ENCODE measurements at regions not wholly inside any gene's neighbourhood (a gene's known extent, or its start where the extent isn't known, plus 50 kb on each side); places are given as distances from the start of the nearest gene placed in this dataset.

DNA sequence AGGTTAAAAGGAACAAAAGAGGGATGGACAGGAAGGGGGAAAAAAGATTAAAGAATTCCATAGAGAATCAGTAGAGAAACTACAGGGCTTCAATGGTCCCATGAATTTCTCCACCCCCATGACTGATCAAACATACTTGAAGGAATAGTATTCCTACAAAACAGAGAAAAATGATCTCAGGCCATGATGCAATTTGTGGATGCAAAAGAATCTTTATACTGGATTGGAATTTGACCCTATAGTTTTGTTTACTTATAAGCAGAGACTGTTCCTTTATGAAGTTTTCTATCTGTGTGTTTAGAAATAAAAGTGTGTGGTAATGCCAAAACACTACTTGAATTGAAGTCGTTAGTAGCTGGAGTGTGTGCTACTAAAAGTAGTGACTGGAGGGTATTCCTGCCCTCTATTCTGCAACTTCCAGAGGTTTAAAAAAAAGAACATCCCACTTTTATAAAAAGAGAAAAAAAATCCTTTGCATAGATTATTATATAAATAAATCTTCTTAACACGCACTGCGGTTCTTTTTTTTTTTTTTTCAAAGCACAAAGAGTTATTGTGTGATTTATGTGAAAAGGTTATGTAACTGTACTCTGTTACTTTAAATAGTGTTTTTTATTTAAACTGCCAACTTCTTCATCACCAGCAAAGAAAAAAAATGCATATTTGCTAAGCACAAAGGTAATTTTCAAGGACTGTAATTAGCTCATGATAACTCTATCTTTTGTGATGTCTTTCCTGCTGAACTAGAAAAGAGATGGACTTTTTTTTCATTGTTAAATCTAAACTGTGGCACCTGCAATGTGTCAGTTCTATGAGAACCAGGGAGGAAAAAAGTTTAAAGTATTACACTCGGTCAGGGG, 214.5 kb upstream of the CITED2 start:
- no peak for DNase-seq (ENCODE audit: low read depth, low spot score)

DNA sequence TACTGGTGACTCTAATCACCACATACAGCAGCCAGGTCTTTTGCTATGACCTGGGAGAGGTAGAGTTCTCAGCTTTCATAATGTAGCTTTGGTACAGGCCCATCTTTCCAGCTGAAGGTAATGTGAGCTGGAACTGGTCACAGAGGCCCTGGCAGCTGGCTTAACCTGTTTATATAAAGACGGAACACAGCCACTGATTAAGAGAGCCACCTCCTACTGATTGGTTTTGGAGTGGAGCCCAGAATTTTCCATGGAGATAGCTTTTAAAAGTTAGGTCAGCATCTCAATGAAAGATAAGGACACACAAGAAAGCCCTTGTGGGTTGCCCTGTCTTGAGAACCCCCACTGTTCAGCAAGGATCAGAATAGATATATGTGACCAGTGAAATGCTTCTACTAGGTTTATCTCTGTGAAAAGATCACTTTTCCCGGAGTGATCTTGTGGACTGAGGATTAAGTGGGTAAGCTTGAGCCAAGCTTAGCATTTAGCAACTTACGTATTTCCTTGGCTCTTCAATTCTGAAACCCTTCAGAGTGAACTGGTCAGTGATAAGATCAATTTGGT, 213.7 kb upstream of the CITED2 start:
- peak; percentile 53 for DNase-seq (ENCODE audit: low read depth, low spot score)

DNA sequence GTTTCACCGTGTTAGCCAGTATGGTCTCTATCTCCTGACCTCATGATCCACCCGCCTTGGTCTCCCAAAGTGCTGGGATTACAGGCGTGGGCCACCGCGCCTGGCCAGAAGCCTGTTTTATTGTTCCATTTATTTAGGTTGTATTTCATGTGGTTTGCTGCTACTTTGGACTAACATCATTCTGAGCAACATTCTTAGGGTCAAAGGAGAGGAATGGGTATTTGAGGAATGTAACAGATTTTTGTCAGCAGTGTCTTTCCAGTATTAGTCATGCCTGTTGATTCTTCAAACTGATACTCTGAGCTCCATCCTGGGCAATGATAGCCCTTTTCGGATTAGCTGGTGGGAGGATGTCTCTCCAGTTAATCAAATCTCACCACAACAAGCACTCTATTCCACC, 213.0 kb upstream of the CITED2 start:
- peak; percentile 57 for DNase-seq (ENCODE audit: low read depth, low spot score)

DNA sequence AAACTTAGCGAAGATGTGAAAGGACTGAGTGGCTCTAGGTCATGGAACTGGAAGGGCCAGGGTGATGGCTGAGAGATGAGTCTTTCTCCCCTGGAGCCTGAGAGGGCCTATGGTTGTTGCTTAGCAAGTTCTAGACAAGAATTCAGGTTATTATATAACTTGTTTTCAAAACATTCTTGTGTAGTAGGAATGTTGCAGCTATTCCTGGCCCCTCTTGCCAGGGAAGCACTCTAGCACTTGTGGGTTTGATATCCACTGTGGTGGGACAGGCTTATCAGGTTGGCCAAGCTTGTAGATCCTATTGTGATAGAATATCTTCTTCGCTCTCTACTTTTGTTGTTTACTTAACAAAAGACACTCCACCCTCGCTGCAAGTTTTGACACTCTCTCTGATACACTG, 211.8 kb upstream of the CITED2 start:
- peak; percentile 53 for DNase-seq (ENCODE audit: low read depth, low spot score)

DNA sequence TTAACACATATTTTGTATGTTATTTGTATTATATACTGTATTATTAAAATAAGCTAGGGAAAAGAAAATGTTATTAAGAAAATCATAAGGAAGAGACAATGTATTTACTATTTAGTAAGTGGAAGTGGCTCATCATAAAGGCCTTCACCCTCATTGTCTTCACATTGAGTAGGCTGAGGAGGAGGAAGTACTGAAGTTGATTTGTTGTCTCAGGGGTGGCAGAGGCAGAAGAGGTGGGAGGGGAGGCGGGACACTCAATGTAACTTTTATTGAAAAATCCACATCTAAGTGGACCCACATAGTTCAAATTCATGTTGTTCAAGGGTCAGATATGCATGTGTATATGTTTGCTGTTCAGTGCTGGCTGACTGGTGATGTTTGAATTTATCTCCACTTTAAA, 210.2 kb upstream of the CITED2 start:
- DNase-seq (ENCODE audit: low read depth, low spot score): no peak

DNA sequence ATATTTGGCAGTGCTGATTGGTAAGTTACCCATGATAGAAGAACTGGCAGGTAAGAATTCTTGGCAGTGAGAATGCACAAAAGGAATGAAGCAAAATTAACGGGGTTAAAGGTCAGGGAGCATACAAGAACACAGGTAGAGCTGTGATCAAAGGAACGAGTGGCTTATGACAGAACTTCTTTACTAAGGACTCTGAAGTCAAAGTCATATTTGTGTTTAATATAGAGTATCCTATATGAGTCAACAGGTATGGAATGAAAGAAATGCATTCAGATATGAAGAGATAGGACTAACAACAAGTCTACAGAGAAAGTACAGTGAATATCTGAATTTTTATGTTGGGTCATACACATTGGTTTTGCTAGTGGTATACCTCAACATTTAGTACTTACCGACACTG, 209.0 kb upstream of the CITED2 start:
- DNase-seq (ENCODE audit: low read depth, low spot score): no peak

DNA sequence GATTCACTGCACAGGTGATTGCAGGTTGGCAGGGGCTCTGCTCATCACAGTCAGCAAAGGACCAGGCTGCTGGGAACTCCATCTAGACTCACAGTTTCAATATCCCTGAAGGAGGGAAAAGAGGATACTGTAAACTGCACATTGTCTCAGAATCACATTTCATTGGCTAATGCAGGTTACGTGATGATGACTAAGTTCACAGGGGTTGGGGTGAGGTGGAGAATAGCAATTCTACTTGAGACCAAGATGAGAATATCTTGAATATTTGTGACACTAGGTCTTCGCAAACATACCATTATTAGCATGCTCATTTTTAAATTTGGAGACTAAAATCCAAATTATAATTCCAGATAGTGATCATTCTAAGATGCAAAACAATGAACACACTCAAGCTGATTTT, 208.5 kb upstream of the CITED2 start:
- no peak for DNase-seq (ENCODE audit: low read depth, low spot score)

DNA sequence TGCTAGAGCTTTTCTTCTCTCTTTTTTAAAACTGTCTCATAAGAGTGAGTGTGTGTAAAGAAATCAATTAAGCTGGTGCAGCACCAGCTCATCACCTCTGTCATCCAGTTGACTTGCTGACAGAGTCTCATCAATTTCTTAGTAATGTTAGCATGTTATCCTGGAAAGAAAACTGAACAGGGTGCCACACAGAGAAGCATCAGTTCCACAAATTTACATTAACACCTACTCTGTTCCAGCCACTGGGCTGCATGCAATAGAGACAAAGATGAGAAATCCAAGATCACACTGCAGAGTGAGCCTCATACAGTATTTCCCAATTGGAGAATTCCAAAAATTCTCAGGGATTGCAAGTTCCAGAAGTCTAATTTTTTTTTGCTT, 207.0 kb upstream of the CITED2 start:
- no peak for DNase-seq (ENCODE audit: low read depth, low spot score)

DNA sequence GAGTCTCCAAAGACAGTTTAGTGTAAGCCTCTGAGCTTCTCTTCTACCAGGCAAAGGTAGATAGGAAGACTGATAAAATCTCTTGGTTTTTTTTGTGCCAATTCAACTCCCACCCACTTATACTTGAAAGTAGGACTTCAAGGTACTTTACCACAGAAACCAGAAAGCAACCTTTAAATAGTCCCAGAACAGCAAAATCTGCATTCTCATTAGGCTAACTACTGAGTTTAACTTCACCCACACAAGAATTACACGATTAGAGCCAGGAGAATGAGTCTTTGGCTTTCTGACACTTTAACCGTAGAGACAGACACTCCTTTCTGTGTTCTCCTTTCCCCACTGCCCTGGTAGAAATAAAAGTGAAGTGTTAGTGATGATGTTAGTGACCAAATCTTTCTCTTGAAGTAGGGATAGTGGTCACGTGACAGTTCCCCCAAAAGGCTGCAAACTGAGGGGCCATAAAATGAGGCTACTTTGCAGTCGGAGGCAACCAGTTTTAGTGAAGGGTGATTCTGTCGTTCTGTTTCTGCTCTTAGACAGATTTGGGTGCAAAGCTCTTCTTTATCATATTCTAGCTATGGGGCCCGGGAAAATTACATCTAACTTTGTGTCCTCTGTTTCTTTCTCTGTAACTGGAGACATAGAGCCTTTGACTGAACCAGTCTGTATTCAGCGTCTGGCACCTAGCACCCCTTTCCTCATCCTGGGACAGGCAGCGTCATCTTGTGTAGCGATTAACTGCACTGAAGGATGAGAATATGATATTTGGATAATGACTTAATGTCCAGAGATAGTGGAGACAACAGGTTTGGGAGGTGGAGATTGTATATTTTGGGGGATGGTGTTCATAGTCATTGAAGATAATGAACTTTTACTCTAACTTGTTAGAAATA, 206.4 kb upstream of the CITED2 start:
- no peak for DNase-seq (ENCODE audit: low read depth, low spot score)

DNA sequence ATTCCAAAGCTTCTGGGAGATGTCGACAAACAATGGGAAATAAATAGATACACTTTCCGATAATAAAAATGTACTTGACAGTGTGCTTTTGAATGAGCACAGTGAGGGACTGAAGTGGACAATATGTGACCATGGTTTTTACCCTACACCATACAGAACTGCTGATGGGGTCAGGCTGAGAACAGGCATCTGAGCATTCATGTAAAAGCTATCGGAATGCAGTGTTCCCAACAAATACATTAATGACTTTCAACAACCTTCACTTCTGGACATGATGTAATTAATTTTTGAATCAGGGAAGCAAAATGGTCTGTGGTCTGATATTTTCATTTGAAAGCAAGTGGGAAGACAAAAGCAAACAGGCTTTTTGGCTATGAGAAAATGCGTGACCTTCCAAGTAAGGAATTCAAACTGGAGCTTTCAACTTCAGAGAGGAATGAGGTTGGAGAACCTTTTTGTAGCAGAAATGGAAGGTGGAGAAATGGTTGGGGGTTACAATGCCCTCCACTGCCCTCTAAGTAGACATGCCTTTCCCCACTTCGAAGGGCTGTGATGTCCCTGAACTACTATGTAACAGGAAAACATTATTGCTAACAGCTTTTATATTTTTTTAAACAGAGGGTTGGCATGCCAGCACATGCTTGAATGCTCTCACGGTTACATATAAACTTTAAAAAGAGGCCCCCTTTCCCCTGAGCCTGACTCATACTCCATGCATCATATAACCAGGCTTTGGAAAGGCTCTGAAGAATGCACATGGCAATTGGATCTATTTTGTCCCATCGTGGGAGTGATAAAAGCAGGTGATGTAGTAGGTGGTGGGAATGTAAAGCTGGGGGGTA, 203.5 kb upstream of the CITED2 start:
- DNase-seq (ENCODE audit: low read depth, low spot score): no peak

DNA sequence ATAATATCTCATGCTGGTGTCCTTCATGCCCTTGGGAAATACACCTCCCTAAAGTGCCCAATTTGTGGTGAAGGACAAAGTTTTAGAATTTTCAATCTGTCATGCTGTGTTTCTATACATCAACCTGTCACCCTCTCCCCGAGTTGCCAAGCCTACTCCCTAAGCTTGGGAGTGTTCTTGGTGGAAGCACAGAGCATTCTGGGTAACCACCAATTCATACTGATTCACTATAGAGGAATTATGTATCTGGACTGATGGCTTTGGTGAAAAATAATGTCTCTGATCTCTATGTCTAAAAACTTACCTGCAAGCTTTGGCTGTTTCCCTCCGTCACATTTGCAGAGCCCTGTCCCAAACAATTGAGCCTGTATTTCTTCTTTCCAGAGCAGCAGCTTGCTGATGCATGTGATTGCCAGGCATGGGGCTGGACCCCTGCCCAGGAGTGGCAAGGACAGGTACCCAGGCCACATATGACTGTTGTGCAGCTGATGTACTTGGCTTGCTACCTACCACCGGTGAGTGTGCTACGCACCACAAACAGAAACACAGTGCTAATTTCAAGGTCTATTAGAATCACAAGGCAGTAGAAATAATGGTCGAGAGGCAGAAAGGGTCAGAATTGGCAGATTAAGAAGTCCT, 202.8 kb upstream of the CITED2 start:
- no peak for DNase-seq (ENCODE audit: low read depth, low spot score)

DNA sequence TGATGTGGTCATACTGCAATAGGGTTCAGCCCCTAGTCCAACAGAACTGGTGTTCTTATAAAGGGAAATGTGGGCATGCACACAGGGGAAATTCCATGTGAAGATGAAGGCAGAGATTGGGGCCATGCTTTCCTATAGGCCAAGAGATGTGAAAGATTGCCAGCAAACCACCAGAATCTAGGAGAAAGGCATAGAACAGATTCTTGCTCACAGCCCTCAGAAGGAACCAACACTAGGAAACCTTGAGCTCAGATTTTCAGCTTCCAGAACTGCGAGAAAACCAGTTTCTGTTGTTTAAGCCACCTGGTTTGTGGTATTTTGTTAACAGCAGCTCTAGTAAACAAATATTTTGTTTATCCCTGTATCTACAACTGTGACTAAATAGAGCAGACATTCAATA, 197.6 kb upstream of the CITED2 start:
- DNase-seq (ENCODE audit: low read depth, low spot score): no peak

DNA sequence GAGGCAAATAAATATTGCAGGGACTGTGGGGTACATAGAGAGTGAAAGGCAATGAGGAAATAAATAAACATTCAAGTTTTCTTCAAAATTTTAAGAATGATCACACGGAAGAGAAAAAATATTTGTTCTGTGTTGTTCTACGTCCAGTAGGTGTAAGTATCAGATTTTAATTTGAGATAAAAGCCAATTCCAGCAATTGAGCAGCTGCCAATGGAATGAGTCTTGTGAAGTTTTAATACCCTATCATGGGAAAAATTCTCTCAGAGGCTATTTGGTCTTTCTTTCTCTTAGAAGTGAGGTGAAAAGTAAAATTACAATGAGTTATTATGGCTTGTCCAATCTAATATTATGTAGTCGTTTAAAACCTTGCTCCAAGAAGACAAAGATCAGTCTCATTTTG, 195.7 kb upstream of the CITED2 start:
- DNase-seq (ENCODE audit: low read depth, low spot score): no peak

DNA sequence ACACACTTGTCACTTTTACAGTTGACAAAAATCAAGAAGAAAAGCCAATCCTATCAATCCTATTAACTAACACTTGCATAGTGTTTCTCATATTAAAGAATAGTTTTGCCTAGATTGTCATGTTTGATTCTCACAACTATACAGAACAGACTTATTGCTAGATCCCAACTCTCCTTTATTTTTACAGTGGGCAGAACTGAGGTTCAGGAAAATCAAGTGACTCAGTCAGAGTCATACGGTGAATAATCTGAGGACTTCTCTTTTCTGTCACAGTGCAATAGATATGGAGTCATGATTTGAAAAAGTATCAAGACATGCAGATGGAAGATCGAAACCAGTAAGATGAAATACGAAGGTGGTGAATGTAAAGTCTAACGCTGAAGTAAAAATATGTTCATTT, 195.1 kb upstream of the CITED2 start:
- DNase-seq (ENCODE audit: low read depth, low spot score): no peak

DNA sequence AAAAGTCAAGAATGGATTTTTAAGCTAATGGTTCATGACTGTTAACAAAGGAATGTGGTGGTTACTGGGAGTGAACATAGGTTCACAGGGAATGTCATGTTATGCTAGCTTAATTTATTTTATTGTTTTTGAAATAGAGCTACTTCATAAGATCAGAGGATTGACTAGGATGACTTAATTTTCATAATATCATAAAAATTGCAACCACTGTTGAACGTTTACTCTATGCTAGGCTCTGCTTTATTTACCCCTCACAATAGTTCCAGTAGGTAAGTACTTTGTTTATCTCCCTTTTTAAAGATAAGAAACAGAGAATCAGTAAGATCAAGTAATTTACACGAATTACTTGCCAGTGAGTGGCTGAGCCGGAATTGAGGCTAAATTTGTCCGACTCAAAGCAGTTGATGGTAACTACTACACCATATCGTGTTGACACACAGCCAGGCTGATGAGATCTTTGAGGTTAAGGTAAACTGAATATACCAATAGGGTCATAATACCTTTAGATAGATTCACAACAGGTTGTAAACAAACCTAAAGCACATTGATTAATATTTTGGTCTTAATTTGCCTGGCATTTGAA, 194.6 kb upstream of the CITED2 start:
- no peak for DNase-seq (ENCODE audit: low read depth, low spot score)

DNA sequence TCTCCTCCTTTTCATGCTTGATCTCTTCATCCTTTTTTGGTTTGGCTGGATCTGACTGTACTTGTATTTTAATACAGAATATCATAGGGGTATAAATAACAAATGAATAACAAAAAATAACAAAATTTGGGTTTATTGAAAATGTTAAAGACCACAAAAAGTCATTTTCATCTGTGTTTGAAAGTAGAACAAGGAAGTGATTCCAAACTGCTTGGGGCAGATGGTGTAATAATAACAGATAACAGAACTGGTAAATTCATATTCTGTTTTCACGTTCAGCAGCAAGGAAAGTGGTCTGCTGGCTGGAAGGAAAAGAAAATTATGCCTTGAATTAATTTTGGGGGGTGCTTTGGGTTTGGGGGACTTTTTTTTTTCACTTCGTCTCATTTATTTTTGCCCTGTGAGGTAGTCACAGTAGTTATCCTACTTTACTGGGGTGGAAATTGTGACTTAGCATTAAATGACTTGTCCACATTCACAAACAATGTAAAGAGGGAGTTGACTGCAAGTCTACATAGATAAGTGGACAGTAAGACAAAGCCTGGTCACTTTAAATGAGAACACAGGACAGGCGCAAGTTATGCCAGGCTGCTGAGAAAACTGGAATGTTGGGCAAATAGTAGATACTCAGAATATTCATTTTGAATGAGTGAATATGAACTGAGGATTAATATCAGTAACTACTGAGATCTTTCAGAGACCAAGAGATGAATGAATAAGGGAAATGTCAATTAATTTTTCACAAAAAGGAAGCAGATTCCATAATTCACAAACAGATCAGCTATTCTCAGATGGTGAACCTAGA, 193.9 kb upstream of the CITED2 start:
- no peak for DNase-seq (ENCODE audit: low read depth, low spot score)

DNA sequence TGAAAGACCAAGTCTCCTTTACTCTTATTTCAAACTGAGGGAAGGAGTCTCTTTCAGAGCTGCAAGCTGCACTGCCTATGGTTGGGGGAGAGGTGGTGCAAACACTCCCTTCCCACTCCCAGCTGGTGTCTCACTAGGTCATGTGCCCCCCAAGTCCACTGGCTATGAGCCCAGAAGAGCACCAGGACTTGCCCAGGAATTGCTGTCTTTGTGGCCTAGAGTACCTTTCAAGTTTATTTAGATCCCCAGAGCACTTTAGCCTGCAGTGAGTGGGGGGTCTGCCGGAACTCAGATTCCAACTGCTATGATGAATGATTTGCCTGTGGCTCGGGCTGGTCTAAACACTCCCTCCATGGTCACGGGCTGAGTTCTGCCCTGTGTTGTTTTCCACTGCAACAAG, 192.6 kb upstream of the CITED2 start:
- DNase-seq (ENCODE audit: low read depth, low spot score): no peak

DNA sequence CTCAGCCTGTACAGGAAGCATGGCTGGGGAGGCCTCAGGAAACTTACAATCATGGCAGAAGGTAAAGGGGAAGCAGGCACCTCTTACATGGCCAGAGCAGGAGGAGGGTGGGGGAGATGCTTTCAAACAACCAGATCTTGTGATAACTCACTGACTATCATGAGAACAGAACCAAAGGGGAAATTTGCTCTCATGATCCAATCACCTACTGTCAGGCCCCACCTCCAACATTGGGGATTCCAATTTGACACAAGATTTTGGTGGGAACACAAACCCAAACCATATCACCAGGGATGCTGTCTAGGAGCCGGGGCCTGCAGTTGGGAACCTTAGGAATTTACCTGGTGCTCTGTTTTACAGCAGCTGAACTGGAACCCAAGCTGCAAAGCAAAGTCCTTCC, 191.1 kb upstream of the CITED2 start:
- DNase-seq (ENCODE audit: low read depth, low spot score): peak; percentile 27

DNA sequence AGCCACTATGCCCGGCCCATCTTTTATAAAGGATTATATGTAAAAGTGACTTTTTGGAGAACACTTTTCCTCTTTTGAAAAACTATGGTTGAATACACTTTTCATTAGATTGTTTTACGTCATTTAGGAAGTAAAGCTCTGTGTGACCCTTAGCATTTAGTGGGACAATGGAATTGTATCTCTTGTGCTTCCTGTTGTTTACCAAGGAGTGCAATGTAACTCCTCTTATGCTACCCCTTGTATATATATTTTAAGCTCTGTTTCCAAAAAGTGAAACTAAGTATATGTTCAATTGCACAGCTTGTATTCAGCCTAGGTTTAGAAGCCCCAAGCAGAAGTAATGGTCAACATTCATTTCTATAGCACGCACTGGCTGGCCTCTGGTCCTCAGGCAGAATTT, 183.1 kb upstream of the CITED2 start:
- no peak for DNase-seq (ENCODE audit: low read depth, low spot score)

DNA sequence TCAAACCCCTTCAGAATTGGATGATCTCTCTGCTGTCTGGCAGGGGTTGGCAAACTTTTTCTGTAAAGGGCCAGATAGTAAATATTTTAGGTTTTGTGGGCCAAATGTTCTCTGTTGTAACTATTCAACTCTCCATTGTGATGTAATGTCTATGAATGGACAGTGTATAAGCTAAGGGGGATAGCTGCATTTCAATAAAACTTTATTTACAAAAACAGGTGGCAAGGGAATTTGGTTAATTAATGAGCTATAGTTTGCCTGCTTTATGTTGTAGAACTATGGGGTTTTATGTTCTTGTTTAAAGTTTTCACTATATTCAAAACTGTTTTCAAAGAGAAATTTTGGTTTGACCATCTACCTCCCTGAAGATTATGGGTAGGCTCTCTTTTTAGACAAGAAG, 182.1 kb upstream of the CITED2 start:
- DNase-seq (ENCODE audit: low read depth, low spot score): no peak

Data from ELF-1 (cell line).